ENCODE measurements at regions not wholly inside any gene's neighbourhood (a gene's known extent, or its start where the extent isn't known, plus 50 kb on each side); places are given as distances from the start of the nearest gene placed in this dataset.

GRCh38 chr1:157252473-157252872, 114.3 kb upstream of the ETV3 start:
- TF ChIP-seq FOS (IDR thresholded peaks at IDR 0.05; ENCODE audit: borderline replicate concordance, insufficient read depth, low read length) (no peak), CTCF (IDR thresholded peaks at IDR 0.05; ENCODE audit: extremely low read depth in 1 of 2, insufficient read depth in 1 of 2, low read depth in 1 of 2, low read length in 2 of 2) (no peak), JUN (IDR thresholded peaks at IDR 0.05; ENCODE audit: borderline replicate concordance, insufficient read depth, insufficient read length, low read depth) (no peak), MAX (IDR thresholded peaks at IDR 0.05; ENCODE audit: insufficient read depth, insufficient read length) (no peak), GATA2 (IDR thresholded peaks at IDR 0.05; ENCODE audit: insufficient read depth, insufficient read length, low read depth, low read length) (no peak), MYC (IDR thresholded peaks at IDR 0.05; ENCODE audit: low read depth, low read length) (no peak), EZH2 (IDR thresholded peaks at IDR 0.05; ENCODE audit: borderline replicate concordance, low read depth, low read length, severe bottlenecking) (no peak), POLR2A (IDR thresholded peaks at IDR 0.05; ENCODE audit: low read depth, low read length) (no peak), POLR2AphosphoS5 (IDR thresholded peaks at IDR 0.05; ENCODE audit: insufficient read depth, low read depth, low read length) (no peak)
- Histone ChIP-seq H3K27ac (ENCODE audit: insufficient read depth, low read depth, low read length) (no peak overlapping the region), H3K36me3 (ENCODE audit: control insufficient read depth in 2 of 2, extremely low read depth in 1 of 2, insufficient read depth in 2 of 2, low read length in 2 of 2) (no peaks in the 10 kb centered on the region), H2AFZ (ENCODE audit: low read depth, low read length) (no peak overlapping the region), H3K9me1 (replicated peaks; ENCODE audit: control insufficient read depth, extremely low read depth, insufficient read depth, low read length) (no peaks in the 10 kb centered on the region), H4K20me1 (replicated peaks; ENCODE audit: control insufficient read depth, extremely low read depth, insufficient read depth, low read length) (no peaks in the 10 kb centered on the region), H3K4me1 (ENCODE audit: control insufficient read depth, extremely low read depth, insufficient read depth, low read length) (no peaks in the 10 kb centered on the region), H3K79me2 (ENCODE audit: control insufficient read depth, insufficient read depth, low read length) (no peaks in the 10 kb centered on the region), H3K27me3 (ENCODE audit: control insufficient read depth in 2 of 2, insufficient read depth in 2 of 2, low read length in 2 of 2) (no peaks in the 10 kb centered on the region), H3K4me3 (replicated peaks in 1 of 3; ENCODE audit: insufficient read depth in 1 of 3, low read depth in 1 of 3, low read length in 3 of 3) (no peak overlapping the region), H3K9me3 (replicated peaks; ENCODE audit: control insufficient read depth, insufficient read depth, low read length) (no peaks in the 10 kb centered on the region), H3K4me2 (ENCODE audit: insufficient read depth, low read length) (no peak overlapping the region), H3K9ac (replicated peaks; ENCODE audit: extremely low read depth, insufficient read depth, low read length) (no peak overlapping the region)
- DNase-seq (ENCODE audit: low read depth, low spot score): no peak
- no TSS peak for BruUV-seq (replicated peaks)
- dilution Hi-C loops (cut with MboI; ENCODE audit: extremely low pct_ligation_motif_present, low sequenced_read_pairs) (no loop called here), intact Hi-C loops (cut with micrococcal nuclease) (no loop called here)
- no peak for FAIRE-seq
- ChIA-PET POLR2A (interaction anchor here (0.5 kb wide), 1 partner anchor 155 kb away, joined by 4 read pairs; no protein-coding TSS in a partner anchor), CTCF (no interaction called here)

Data from endothelial cell of umbilical vein (primary cell).